Left cardiac atrium (tissue), 4 donors: ENCODE measurements at regions not wholly inside any gene's neighbourhood (a gene's known extent, or its start where the extent isn't known, plus 50 kb on each side); places are given as distances from the start of the nearest gene placed in this dataset.

ENCODE experiments used
- ATAC-seq, 2 donors: fragments of 200-7000 bp; cut with Tn5 transposase; one replicate each; pipeline ENCODE4 v1.9.1; 2020; ENCODE audit warnings: mild to moderate bottlenecking in 2 of 2, moderate library complexity in 2 of 2
- DNase-seq: peaks from one replicate; pipeline ENCODE4 v3.0.0-alpha.2; 2020
- intact Hi-C, 2 donors: fragments of 100-400 bp; cut with DNase I; formaldehyde crosslinking; loops; one replicate each; pipeline versions ENCODE4 v1.14.1 to v1.15.1; 2022 to 2023
- donor health status: DM: no; HTN: yes; CAD: no.
- donor health status: DM: no; HTN: yes; CAD: no; lungs with severe emphysema.
- donor health status: DM: yes; HTN: yes; CAD: no.
- donor health status: Dilated cardiomyopathy.

- ATAC-seq (no peak), DNase-seq (no peak)
- intact Hi-C loops: loop anchor here in 1 of 2 donors (5.0 kb wide), 1 partner anchor 113 kb away; no protein-coding TSS in a partner anchor
Observed at GRCh38 chr4:125430086-125430485, 115.3 kb downstream of the FAT4 start.

- no peak for DNase-seq
- intact Hi-C loops: loop anchor here in 1 of 2 donors (5.0 kb wide), 1 partner anchor 115 kb away; no protein-coding TSS in a partner anchor
- ATAC-seq: peak; percentile 30 to 38
Observed at GRCh38 chr4:125432078-125432477, 117.3 kb downstream of the FAT4 start.

GRCh38 chr4:125433453-125433852, 118.7 kb downstream of the FAT4 start:
- ATAC-seq: peak in 1 of 2 donors; percentile 29
- intact Hi-C loops: loop anchor here in 1 of 2 donors (5.0 kb wide), 1 partner anchor 116 kb away; no protein-coding TSS in a partner anchor
- no peak for DNase-seq

- ATAC-seq (no peak), DNase-seq (no peak)
- intact Hi-C loops: loop anchor here in 1 of 2 donors (5.0 kb wide), 1 partner anchor 117 kb away; no protein-coding TSS in a partner anchor
Observed at GRCh38 chr4:125434136-125434535, 119.4 kb downstream of the FAT4 start.

GRCh38 chr4:125440814-125441213, 126.1 kb downstream of the FAT4 start:
- ATAC-seq (no peak), DNase-seq (no peak)
- intact Hi-C loops: no loop called here

GRCh38 chr4:125444166-125444565, 129.4 kb downstream of the FAT4 start:
- intact Hi-C loops: no loop called here
- DNase-seq: no peak
- ATAC-seq: no peak

GRCh38 chr4:125445525-125445924, 130.8 kb downstream of the FAT4 start:
- intact Hi-C loops: no loop called here
- no peak for DNase-seq
- ATAC-seq: no peak

GRCh38 chr4:125447551-125448290, 133.0 kb downstream of the FAT4 start:
- DNase-seq: no peak
- ATAC-seq: no peak
- intact Hi-C loops: no loop called here

- ATAC-seq (no peak), DNase-seq (no peak)
- intact Hi-C loops: no loop called here
Observed at GRCh38 chr4:125456075-125456474, 141.3 kb downstream of the FAT4 start.

- DNase-seq (no peak), ATAC-seq (no peak)
- intact Hi-C loops: no loop called here
Observed at GRCh38 chr4:125459531-125459930, 144.8 kb downstream of the FAT4 start.

- no peak for DNase-seq
- intact Hi-C loops: loop anchor here in 1 of 2 donors (10.0 kb wide), 1 partner anchor 1143 kb away; no protein-coding TSS in a partner anchor
- ATAC-seq: no peak
Observed at GRCh38 chr4:125461676-125462363, 147.1 kb downstream of the FAT4 start.

GRCh38 chr4:125464146-125464545, 149.4 kb downstream of the FAT4 start:
- no peak for ATAC-seq

GRCh38 chr4:125481334-125482045, 166.7 kb downstream of the FAT4 start:
- intact Hi-C loops: no loop called here
- no peak for DNase-seq
- ATAC-seq: no peak

More at GRCh38 chr4:125464146-125464545, 149.4 kb downstream of the FAT4 start:
- intact Hi-C loops: loop anchor here in 1 of 2 donors (10.0 kb wide), 1 partner anchor 1141 kb away; no protein-coding TSS in a partner anchor
- no peak for DNase-seq

GRCh38 chr4:125482822-125483221, 168.1 kb downstream of the FAT4 start:
- ATAC-seq (no peak), DNase-seq (no peak)
- intact Hi-C loops: no loop called here

- ATAC-seq (no peak), DNase-seq (no peak)
- intact Hi-C loops: no loop called here
Observed at GRCh38 chr4:125483278-125483677, 168.5 kb downstream of the FAT4 start.

GRCh38 chr4:125484912-125485311, 170.2 kb downstream of the FAT4 start:
- intact Hi-C loops: no loop called here
- ATAC-seq (no peak), DNase-seq (no peak)

- DNase-seq: no peak
- intact Hi-C loops: no loop called here
- ATAC-seq: no peak
Observed at GRCh38 chr4:125486351-125486750, 171.6 kb downstream of the FAT4 start.

- ATAC-seq (no peak), DNase-seq (no peak)
- intact Hi-C loops: no loop called here
Observed at GRCh38 chr4:125489952-125490690, 175.4 kb downstream of the FAT4 start.

GRCh38 chr4:125492957-125493356, 178.2 kb downstream of the FAT4 start:
- ATAC-seq (no peak), DNase-seq (no peak)
- intact Hi-C loops: no loop called here
